ENCODE measurements at regions not wholly inside any gene's neighbourhood (a gene's known extent, or its start where the extent isn't known, plus 50 kb on each side); places are given as distances from the start of the nearest gene placed in this dataset.

GRCh38 chr14:40806471-40806870 lies 800.2 kb upstream of the LRFN5 start:
- TF ChIP-seq CTCF (IDR thresholded peaks at IDR 0.05; ENCODE audit: insufficient read depth, low read length, poor library complexity, severe bottlenecking): no peak
- no peak for TF ChIP-seq EZH2phosphoT487 (conservative IDR thresholded peaks at IDR 0.05; ENCODE audit: low read length)
